ENCODE measurements at regions not wholly inside any gene's neighbourhood (a gene's known extent, or its start where the extent isn't known, plus 50 kb on each side); places are given as distances from the start of the nearest gene placed in this dataset.
A peak's percentile ranks its signal among the peaks of the same experiment; 100 is the strongest.

DNA sequence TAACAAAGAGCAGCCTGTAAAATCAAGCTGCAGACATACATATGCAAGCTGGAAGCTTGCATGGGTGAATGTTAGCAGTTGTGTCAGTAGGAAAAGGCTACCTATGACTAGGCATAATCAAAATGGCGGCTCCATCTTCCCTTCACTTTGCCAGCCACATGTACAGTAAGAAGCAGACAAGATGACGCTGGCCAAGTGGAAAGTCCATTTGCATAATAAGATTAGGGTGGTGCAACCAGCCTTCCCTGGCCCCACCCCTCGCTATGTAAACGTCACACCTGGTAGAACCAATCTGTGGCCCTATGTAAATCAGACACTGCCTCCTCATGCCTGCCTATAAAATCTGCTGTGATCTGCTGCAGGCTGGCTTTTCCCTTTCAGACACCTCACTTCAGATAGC lies 171.9 kb upstream of the USP25 start:
- no peak for DNase-seq

DNA sequence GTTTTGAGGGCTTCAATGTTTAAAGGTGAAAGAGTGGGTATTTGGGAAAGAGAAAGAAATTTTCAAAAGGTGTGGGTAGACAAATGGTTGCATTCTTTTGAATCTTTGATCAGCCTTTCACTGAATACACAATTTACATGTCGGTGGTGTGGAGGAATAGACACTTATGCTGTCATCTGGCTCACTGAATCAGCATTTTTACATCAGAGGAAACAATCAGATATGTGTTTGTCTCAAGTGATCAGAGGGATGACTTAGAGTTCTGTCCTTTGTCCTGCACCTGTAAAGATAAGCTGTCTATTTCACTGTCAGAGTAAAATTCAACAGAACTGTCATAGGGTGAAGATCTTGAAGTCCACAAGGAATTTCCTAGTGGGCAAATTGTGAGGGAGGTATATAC lies 170.9 kb upstream of the USP25 start:
- no peak for DNase-seq

DNA sequence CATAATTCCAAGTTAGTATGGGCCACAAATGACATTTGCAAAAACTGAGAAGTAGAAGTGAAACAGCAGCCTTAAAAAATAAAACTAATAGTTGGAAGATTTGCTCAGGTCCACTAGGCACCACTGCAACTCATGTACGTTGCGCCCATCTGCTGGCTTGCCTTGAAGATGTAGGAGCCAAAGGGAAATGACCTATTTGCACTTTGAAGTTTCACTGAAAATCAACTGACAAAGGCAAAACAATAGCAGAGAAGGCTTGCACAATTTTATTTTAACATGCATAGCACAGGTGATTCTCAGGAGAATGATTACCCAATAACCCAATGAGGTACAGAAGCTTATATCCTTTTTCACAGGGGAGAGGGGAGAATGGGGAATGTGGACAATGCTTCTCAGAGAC lies 170.1 kb upstream of the USP25 start:
- DNase-seq: no peak

DNA sequence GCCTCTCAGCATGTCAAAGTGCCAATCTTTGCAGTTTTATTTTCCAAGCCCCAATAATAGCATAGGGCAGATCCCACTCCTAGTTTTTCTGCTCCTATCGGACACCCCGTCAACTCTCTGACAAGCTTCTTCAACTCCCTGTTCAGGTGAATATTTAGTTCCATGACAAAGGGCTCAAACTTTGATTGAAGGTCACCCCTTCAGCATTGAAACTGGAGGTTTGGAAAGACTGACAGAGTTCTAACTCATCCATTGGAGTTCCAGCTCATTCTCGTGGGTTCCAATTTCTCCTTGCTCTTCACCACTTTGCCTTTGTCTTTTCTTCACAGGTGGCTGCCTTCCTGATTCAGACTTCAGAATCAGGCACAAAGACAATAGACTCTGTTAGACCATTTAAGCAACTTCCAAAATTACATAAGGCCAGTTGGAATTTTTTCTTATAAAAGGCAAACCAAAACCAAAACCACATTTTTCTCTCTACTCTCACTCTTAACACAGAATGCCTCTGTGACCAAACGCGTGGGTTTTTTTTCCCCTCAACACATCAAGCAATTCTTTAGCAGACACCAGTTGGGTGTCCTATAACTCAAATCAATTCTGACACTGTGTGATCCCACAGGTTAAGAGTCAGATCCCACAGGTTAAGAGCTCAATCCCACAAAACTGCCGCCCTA lies 169.3 kb upstream of the USP25 start:
- no peak for DNase-seq

DNA sequence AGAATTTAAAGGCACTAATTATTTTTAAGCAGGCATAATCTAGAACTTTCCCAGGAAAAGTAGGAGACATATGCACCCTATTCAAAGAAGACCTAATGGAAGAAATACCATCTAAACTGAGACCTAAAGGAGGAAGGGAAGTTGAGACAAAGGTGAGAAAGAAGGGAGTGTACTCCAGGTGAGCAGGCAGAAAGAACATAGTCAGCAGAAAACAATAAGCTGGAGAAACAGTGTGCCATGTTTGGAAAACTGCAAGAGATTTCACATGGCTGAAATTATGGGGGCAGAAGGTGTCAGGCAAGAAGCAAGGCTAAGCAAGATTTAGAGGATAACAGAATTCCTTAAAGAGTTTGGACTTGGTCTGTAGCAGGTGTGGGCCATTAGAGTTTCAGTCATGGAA lies 167.0 kb upstream of the USP25 start:
- no peak for DNase-seq

DNA sequence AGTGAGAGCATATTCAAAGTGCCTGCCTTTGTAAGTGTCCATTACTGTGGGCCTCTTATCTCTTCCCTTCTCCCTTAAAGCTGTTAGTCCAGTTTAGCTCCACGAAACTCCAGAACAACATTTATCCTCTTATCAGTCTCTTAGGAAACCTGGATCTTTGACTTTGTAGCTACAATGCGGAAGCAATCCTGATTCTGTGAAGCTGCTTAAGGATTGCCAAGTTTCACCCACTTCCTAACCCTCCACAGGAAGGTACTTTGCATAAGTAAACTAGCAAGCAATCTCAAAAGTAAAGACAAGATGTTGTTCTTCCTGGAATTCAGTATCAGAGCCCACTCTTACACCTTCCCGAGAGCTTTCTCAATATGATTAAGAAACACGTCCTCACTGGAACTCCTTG lies 164.9 kb upstream of the USP25 start:
- no peak for DNase-seq

DNA sequence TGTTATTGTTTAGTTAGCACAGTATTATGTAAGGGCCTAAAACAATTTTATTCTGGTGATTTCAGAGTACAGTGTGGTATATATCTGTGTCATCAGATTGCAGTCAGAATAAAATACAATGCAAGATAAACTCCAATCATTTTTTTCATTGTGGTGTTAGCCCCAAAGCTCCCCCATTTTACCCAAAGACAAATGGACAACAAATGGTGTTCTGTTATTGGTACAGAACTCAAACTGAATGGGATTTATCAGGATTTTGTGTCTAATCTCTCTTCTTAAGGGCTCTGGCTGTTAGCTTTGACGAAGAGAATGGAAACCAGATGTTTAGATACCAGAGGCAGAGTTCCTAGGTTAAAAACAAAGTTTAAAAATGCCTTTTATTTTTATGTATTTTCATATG lies 163.1 kb upstream of the USP25 start:
- no peak for DNase-seq

DNA sequence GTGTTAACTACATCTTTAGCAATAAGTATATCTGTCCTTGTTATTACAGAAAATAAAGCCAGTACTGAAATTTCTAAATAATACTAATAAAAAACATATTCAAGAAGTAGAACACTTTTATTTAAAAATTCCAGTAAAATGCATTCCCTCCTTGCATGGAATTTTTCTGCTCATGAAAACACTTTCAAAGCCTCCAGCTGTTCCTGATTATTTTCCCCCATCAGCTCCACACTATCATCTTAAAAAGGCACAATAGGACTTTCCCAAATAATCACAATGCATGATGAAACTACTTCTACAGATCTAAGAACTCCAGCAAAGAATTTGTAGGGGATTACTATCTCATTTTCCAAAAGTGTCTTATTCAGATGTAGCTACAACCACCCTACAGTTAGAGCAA lies 162.6 kb upstream of the USP25 start:
- no peak for DNase-seq

DNA sequence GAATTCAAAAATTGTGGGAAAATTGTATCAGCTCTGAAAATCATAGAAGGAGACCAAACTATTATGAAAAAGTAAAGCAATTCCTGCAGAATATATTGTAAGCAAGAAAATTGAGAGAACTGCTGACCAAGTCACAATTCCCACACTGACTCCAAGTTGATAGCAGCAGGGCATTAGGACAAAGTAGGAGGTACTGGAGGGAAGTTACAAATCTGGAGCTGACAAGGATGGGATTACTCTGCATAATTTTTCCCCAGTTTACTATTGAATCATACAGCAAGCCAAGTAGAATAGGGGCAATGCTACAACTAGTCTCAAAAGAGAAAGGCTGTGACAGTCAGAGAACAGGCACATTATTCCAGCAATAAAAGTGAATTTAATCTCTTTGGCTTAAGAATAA lies 161.3 kb upstream of the USP25 start:
- no peak for DNase-seq

DNA sequence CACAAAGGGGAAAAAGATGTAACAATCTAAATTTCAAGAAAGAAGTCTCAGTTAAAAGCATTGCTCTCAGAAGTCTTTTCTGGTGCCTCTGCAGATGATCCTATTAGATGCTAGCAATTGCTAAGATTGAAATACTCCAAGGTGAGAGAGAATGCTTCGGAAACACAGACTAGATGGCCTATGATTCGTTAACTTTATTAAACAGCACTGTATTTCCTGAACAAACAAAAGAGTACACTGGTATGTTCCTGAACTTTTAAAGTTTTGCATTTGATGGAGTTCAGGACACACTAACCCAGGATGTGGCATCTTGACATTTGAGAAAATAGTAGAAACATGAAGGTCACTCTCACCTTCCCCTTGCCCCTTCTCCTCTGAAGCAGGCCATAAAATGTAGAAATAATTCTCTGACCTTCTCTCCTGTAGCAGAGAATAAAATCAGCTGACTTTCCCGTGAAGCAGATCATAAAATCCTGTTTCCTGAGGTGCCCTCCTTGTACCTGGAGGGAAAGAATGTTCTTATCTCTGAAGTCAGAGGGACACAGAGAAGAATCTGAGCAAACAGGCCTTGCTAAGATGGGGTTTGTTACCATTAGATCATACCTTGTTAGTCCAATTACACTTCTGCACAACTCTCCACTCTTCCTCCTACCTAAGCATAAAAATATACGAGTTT lies 142.9 kb upstream of the USP25 start:
- DNase-seq: no peak

DNA sequence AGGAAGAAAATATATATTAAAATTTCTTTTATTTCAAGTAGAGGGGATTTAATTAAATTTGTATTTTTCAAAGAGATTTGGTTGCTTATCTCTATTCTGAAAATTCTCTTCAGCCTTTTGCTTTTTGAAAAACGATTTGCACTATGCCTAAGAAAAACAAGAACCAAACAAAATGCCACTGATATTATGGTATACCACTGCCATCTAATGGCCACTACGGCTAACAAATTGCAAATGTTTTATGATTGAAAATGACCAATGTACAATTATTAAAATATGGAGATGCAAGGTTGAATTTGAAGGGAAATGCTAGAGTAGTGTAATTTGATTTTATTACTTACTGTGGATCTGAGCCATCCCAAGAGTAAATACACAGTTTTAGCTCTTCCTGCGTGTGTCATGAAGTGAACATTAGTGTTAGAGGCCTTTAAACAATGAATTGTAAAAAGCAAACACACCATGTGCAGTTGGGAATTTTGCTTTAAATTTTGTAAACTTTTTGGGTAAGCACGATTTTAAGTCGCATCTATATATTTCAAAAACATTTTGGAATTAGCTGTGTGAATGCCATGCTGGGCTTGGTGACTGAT lies 137.4 kb upstream of the USP25 start:
- peak; percentile 14 for DNase-seq

DNA sequence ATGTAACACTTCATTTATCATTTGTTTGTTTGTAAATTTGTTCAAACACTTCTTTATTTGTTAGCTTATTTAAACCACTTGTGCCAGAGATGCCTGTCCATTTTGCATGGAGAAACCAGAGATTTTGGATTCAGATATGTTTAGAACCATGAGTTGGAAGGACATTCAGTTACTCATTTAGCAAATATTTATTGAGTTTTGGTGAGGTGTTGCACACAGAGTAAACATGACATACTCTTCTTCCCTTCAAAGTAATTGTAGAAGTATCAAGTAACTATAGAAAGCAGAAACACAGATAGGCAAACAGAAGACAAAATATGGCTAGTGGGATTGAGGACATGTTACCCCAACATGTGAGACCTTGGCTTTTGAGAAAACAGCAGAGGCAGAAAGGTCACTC lies 136.8 kb upstream of the USP25 start:
- no peak for DNase-seq

DNA sequence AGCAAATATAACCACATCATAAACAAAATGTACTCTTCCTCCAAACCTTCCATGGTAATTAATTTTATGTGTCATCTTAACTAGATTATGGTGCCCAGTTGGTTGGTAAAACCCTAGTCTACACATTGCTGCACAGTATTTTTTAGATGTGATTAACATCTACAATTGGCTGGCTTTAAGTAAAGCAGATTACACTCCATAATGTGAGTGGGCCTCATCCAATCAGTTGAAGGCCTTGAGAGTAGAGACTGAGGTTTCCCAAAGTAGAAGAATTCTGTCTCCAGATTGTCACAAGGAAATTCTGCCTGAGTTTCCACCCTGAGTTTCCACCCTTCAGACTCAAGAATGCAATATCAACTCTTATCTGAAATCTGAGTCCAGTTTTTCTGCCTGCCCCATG lies 128.4 kb upstream of the USP25 start:
- no peak for DNase-seq

DNA sequence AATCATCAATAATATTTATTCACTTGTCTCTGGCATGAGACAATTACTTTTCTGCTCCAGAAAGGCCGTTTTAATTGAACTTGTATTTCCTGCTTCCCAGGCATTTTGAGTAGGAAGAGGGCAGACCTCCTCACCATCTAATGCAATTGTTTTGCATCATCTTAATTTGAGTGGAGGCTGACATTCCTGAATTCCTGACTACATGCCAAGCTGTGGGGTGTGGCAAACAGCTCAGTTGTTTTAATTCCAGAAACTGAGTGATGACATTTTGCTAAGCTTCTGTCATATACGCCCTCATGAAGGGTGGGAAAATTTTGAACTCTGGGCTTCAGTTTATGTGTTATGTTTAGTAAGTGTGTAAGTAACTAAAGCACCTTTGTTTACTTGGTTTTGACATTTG lies 125.4 kb upstream of the USP25 start:
- DNase-seq: no peak

DNA sequence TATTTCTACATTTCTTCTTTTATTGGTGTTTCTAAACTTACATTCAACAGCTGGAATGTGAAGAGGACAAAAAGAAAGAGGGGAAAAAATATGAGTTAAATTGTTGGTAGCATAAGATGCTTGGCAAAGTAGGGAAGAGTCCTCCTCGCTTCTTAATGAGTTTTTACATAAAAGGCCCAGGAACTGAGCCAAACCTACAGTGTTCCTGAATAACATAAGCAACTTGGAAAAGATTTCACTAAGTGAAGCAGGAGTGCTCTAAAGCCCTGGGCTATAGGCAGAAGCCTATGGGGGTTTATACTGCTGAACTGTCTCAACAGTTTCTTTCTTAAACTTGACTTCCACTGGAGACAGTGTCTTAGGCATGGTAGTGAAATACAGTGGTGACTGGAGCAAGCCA lies 115.0 kb upstream of the USP25 start:
- DNase-seq: no peak

DNA sequence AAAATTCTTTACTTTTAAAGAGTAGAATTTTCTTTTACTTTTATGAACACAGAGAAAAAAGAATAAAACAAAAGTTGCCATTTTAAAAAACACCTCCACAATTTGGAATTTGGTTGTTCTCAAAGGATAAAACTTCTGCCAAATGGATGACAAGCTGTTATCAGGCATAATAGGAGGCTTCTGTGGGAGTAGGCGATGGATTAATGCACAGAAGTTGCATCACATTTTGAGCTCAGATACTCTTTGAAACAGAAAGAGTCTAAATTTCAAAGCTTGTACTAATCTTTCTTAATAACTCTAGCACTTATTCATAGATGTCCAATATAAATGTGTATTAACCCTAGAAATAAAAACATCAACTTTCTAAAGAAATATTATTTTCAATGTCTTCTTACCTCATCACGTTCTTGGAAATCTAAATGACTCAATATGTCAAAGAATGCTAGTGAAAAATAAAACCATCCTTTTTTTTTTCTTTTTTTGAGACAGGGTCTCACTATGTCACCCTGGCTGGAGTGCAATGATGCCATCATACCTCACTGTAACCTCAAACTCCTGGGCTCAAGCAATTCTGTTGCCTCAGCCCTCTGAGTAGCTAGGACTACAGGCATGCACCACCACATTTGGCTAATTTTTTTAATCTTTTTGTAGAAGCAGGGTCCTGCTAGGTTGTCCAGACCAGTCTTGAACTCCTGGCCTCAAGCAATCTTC lies 112.8 kb upstream of the USP25 start:
- DNase-seq: no peak

DNA sequence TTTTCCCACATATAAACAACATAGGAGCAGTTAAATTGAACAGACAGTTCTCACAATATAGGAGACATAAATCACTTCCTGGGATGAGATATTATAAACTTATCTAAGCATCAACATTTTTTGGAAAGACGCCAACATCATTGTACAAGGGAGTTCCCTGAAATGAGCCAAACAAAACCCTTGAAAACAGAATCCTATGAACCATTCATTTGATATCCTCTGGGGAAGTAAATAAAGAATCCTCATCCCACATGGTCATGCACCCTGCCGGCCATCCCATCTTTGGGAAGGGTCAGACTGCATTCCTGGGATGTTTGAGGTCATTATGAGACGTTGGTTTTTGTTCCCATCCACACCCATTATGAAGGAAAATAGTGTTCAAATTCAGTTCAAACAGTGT lies 111.8 kb upstream of the USP25 start:
- no peak for DNase-seq

DNA sequence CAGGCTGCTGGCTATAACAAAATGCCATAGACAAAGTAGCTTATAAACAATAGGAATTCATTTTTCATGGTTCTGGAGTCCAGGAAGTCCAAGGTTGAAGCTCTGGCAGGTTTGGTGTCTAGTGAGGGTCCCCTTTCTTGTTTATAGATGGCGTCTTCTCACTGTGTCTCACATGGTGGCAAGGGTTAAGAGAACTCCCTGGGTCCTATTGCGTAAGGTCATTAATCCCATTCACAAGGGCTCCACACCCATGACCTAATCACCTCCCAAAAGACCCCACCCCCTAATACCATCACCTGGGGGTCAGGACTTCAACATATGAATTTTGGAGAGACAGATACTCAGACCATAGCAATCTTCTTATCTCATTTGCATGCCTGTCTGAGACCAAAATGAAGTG lies 108.9 kb upstream of the USP25 start:
- no peak for DNase-seq

DNA sequence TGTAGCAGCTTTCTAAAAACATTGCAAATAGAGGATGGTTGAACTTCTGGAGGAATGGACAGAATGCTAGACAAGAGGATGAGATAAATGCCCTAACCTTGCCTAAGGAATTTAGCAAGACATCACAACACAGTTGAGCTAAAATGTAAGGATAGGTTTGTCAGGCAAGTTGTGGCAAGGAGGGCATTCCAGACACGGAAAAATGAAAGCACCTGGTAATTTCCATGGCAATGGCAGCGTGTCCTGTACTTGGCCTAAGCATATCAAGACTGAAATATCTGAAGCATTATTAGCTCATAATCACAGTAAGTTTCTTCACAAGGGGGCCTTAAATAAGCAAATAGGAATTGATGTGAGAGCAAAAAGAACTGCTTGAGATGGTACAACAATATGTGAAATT lies 105.1 kb upstream of the USP25 start:
- DNase-seq: no peak

DNA sequence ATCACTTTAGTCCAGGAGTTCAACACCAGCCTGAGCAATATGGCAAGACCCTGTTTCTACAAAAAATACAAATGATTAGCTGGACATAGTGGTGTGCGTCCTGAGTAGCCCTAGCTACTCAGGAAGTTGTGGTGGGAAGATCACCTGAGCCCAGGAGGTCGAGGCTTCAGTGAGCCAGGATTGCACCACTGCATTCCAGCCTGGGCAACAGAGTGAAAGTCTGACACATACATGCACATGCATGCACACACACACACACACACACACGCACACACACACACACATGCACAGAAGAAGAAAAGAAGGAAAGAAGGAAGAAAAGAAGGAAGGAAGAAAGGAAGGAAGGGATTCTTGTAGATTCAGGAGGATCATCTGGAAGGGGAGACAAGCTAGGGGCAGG lies 104.4 kb upstream of the USP25 start:
- DNase-seq: no peak

DNA sequence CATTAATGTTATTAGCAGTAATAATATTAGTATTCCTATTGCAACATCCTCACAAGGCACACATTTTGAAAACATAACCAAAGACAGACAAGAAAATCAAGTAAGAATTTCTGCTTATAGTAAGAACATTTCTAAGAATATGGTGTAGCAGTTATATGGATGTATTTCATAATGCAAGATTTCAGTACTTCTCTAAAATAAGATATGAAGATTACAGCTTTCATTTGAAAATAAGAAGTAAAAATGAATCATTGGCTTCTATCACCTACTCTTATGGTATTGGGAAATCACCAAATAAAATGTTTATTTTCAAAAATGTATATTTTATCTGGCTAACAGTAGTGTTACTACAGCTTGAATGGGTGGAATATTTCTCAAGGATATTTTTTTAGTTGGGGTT lies 103.8 kb upstream of the USP25 start:
- no peak for DNase-seq

DNA sequence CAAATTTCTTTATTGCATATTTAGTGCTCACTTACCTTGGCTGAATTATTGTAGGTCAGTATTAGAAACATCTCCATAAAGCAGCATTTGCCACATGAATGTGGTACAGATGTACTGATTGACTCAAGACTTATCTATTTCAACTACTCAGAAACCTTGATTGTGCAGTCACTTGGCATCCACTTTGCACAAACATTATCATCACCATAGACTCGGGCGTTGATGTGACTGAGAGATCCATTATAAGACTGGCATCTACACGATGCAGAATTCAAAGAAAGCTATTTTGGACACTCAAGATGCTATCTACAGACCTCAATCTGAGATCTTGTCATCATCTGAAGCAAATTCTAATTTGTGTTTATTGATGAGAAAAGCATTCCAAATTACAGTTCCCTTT lies 102.8 kb upstream of the USP25 start:
- no peak for DNase-seq

DNA sequence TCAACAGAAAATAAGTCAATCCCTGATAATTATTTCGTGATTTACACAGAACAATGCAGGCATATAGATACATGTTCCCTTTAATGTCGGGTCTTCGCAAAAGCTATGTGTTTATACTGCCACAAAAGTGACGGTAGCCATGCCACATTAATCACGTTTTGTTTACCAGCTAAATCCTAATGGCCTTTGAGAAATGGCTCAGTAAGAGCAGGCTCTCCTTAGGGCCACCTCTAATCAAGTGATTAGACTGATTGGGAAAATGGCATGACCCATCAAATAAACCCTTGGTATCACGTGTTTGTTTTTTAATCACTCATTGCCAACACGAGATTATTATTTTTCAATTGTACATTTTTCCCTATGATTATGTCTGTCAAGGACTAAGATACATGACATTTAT lies 102.0 kb upstream of the USP25 start:
- no peak for DNase-seq

DNA sequence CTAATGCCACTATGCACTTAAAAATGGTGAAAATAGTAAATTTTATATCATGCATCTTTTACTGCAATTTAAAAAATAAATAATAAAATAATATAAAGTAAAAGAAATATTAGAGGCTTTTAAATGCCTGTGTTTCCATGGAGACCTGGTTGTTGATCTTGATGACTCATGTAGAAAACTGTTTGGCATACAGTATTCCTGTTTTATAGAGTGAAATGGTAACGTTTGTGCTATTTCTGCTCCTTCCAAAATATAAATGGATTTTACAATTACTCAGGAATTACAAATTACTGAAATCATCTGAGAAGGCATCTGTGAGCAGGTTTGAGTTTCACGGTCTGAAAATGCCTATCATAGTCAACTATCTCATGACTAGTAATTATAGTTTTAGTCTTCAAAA lies 98.4 kb upstream of the USP25 start:
- no peak for DNase-seq
